Uterus (tissue), 3 donors: ENCODE measurements at regions not wholly inside any gene's neighbourhood (a gene's known extent, or its start where the extent isn't known, plus 50 kb on each side); places are given as distances from the start of the nearest gene placed in this dataset.

Source experiments
- DNase-seq, 2 donors: peaks; one replicate each; pipeline ENCODE4 v3.0.0-alpha.2; 2019 to 2020
- H3K27ac ChIP-seq, 2 donors: fragments of 200-600 bp; sonication (generic); 1 replicate in 1 of 2; 2 replicates in 1 of 2; pipeline ENCODE4 v1.5.1; 2016 to 2018
- H3K27me3 ChIP-seq, 2 donors: fragments of 200-600 bp; sonication (generic); one replicate each; pipeline ENCODE4 v1.5.1; 2018 to 2019; ENCODE audit warnings: control low read depth in 1 of 2
- H3K36me3 ChIP-seq, 2 donors: fragments of 200-600 bp; sonication (generic); one replicate each; pipeline ENCODE4 v1.5.1; 2019; ENCODE audit warnings: control low read depth in 1 of 2
- H3K4me1 ChIP-seq, 2 donors: fragments of 200-600 bp; sonication (generic); one replicate each; pipeline ENCODE4 v1.5.1; 2018 to 2019; ENCODE audit warnings: control low read depth in 1 of 2
- H3K4me3 ChIP-seq, 2 donors: fragments of 200-600 bp; sonication (generic); 1 replicate in 1 of 2; 2 replicates in 1 of 2; pipeline ENCODE4 v1.5.1; 2018 to 2019; ENCODE audit warnings: mild to moderate bottlenecking in 1 of 2
- H3K9me3 ChIP-seq, 2 donors: fragments of 200-600 bp; sonication (generic); one replicate each; pipeline ENCODE4 v1.5.1; 2019; ENCODE audit warnings: control low read depth in 1 of 2
- CTCF ChIP-seq, 4 experiments: fragments of 200-600 bp in 2 of 4; fragments of 450-650 bp in 2 of 4; sonication (generic) in 2 of 4; IDR thresholded peaks; one replicate each; pipeline ENCODE4 v1.5.1; 2016 to 2019; ENCODE audit warnings: antibody characterized with exemption in 4 of 4, mild to moderate bottlenecking in 2 of 4, moderate library complexity in 1 of 4
- POLR2A ChIP-seq, 2 donors: fragments of 450-650 bp; IDR thresholded peaks; one replicate each; pipeline ENCODE4 v1.6.1; 2016; ENCODE audit warnings: antibody characterized with exemption in 2 of 2, mild to moderate bottlenecking in 1 of 2, moderate library complexity in 1 of 2
- intact Hi-C: fragments of 100-400 bp; cut with DNase I; formaldehyde crosslinking; loops from one replicate; pipeline ENCODE4 v1.15.1; 2023; ENCODE audit warnings: low total_unique reads
- donor health status: DM: yes; HTN: yes; CAD: no.

DNA sequence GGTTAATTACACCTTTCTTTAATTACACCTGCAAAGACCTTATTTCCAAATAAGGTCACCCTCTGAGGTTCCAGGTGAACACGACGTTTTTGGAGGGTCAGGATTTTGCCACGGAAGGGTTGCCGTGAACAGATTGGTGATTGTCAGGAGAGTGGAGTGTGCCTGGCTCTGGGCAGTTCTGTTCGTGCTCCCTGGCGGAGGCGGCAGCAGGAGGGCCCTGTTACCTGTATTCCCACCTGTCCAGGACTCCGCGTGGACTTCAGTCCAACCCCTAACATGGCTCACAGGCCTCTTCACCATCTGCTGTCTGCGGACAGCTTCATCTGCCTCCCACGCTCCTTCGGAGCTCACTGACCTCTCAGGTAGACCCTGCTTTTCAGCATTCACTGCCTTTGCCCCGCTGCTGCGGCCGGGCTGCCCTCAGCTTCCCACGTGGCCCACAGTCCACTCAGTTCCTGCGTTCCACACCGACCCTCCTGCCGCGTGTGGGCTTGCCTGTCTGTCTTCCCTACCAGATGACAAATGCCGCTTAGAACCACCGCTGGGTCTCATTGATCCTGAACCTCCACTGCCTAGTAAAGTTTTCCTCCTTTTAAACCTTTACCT is 187.5 kb upstream of the DIO3 start:
- Histone ChIP-seq H3K4me3 (no peak overlapping the region), H3K36me3 (no peaks in the 10 kb centered on the region), H3K9me3 (no peaks in the 10 kb centered on the region), H3K4me1 (peaks cover 0 to 15% of the 10 kb centered on the region in 2 donors), H3K27ac (no peak overlapping the region), H3K27me3 (no peaks in the 10 kb centered on the region)
- TF ChIP-seq POLR2A (IDR thresholded peaks at IDR 0.05) (no peak), CTCF (IDR thresholded peaks at IDR 0.05) (no peak)
- intact Hi-C loops, result no loop called here
- no peak for DNase-seq

- no peak overlapping the region for H3K27ac ChIP-seq
- peaks cover 0 to 8% of the 10 kb centered on the region in 2 donors for H3K4me1 ChIP-seq
- intact Hi-C loops, result no loop called here
- no peak for TF ChIP-seq POLR2A (IDR thresholded peaks at IDR 0.05)
- no peak for TF ChIP-seq CTCF (IDR thresholded peaks at IDR 0.05)
- H3K36me3 ChIP-seq, result no peaks in the 10 kb centered on the region
- H3K9me3 ChIP-seq, result no peaks in the 10 kb centered on the region
- no peak overlapping the region for H3K4me3 ChIP-seq
- DNase-seq, result no peak
- H3K27me3 ChIP-seq, result no peaks in the 10 kb centered on the region
Measured at GRCh38 chr14:101374373-101375338, 186.6 kb upstream of the DIO3 start.

GRCh38 chr14:101377069-101377468 is 184.2 kb upstream of the DIO3 start:
- H3K4me1 ChIP-seq, result no peaks in the 10 kb centered on the region
- TF ChIP-seq CTCF (IDR thresholded peaks at IDR 0.05) (no peak), POLR2A (IDR thresholded peaks at IDR 0.05) (no peak)
- H3K36me3 ChIP-seq, result no peaks in the 10 kb centered on the region
- no peak for DNase-seq
- no peak overlapping the region for H3K27ac ChIP-seq
- H3K27me3 ChIP-seq, result no peaks in the 10 kb centered on the region
- intact Hi-C loops, result no loop called here
- H3K4me3 ChIP-seq, result no peak overlapping the region
- no peaks in the 10 kb centered on the region for H3K9me3 ChIP-seq

GRCh38 chr14:101379842-101380241 is 181.5 kb upstream of the DIO3 start:
- no peak for DNase-seq
- TF ChIP-seq CTCF (IDR thresholded peaks at IDR 0.05) (no peak), POLR2A (IDR thresholded peaks at IDR 0.05) (no peak)
- no peaks in the 10 kb centered on the region for H3K27me3 ChIP-seq
- no peaks in the 10 kb centered on the region for H3K36me3 ChIP-seq
- no peaks in the 10 kb centered on the region for H3K4me1 ChIP-seq
- H3K4me3 ChIP-seq, result no peak overlapping the region
- peaks cover 0 to 12% of the 10 kb centered on the region in 2 donors for H3K9me3 ChIP-seq
- H3K27ac ChIP-seq, result no peak overlapping the region
- intact Hi-C loops, result no loop called here

DNA sequence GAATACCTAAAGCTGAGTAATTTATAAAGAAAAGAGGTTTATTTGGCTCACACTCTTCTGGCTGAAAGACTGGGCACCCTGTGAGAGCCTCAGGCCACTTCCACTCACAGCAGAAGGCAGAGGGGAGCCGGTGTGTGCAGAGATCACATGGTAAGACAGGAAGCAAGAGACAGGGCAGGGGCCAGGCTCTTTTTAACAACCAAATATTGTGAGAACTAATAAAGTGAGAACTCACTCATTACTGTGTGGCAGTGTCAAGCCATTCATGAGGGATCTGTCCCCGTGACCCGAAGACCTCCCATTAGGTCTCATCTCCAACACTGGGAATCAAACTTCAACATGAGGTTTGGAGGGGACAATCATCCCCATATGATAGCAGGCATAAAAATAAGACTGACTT is 180.8 kb upstream of the DIO3 start:
- H3K9me3 ChIP-seq, result peaks cover 0 to 12% of the 10 kb centered on the region in 2 donors
- DNase-seq, result no peak
- TF ChIP-seq CTCF (IDR thresholded peaks at IDR 0.05) (no peak), POLR2A (IDR thresholded peaks at IDR 0.05) (no peak)
- no peaks in the 10 kb centered on the region for H3K4me1 ChIP-seq
- intact Hi-C loops, result no loop called here
- no peaks in the 10 kb centered on the region for H3K27me3 ChIP-seq
- H3K36me3 ChIP-seq, result no peaks in the 10 kb centered on the region
- no peak overlapping the region for H3K27ac ChIP-seq
- H3K4me3 ChIP-seq, result no peak overlapping the region
